Endothelial cell of umbilical vein (primary cell): ENCODE measurements at regions not wholly inside any gene's neighbourhood (a gene's known extent, or its start where the extent isn't known, plus 50 kb on each side); places are given as distances from the start of the nearest gene placed in this dataset.

Experiments
- EZH2 ChIP-seq: IDR thresholded peaks from 2 replicates; pipeline ENCODE4 v1.6.1; 2012; ENCODE audit warnings: borderline replicate concordance, low read depth, mild to moderate bottlenecking, moderate library complexity, low read length, inconsistent platforms; ENCODE audit not compliant: severe bottlenecking
- POLR2A ChIP-seq: IDR thresholded peaks from 2 replicates; pipeline ENCODE4 v1.6.1; 2012; ENCODE audit warnings: low read depth, mild to moderate bottlenecking, control low read depth, low read length
- POLR2AphosphoS5 ChIP-seq: IDR thresholded peaks from 2 replicates; pipeline ENCODE4 v1.6.1; 2012; ENCODE audit warnings: low read depth, mild to moderate bottlenecking, control low read depth, low read length, moderate library complexity; ENCODE audit not compliant: insufficient read depth
- TF ChIP-seq, protein P1 (sequence below), 2 donors: IDR thresholded peaks; 1 replicate in 1 of 2; 2 replicates in 1 of 2; pipeline ENCODE4 v1.5.1; 2011; ENCODE audit warnings: low read length in 2 of 2, mild to moderate bottlenecking in 2 of 2, moderate library complexity in 2 of 2, control low read depth in 1 of 2, inconsistent platforms in 1 of 2, low read depth in 1 of 2; ENCODE audit not compliant: insufficient read depth in 1 of 2; ENCODE audit errors: extremely low read depth in 1 of 2

DNA sequence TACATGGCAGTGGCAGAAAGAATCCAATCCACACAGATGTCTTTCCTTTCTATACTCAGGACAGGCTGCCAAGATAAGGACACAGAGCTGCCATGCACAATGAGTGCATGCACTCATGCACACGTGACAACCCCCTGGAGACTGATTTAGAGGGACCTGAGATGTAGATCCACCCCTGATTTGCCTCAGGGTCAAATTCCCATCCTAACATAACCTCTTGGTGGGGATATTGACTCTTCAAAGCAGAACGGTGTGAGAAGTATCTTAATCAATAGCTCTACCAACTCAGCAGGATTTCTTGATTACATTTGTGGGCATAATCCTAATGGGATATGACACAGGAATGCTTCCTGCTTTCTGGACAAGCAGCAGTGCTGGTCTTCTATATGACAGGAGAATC is 125.2 kb upstream of the DSCAM start:
- TF ChIP-seq, protein P1, sequence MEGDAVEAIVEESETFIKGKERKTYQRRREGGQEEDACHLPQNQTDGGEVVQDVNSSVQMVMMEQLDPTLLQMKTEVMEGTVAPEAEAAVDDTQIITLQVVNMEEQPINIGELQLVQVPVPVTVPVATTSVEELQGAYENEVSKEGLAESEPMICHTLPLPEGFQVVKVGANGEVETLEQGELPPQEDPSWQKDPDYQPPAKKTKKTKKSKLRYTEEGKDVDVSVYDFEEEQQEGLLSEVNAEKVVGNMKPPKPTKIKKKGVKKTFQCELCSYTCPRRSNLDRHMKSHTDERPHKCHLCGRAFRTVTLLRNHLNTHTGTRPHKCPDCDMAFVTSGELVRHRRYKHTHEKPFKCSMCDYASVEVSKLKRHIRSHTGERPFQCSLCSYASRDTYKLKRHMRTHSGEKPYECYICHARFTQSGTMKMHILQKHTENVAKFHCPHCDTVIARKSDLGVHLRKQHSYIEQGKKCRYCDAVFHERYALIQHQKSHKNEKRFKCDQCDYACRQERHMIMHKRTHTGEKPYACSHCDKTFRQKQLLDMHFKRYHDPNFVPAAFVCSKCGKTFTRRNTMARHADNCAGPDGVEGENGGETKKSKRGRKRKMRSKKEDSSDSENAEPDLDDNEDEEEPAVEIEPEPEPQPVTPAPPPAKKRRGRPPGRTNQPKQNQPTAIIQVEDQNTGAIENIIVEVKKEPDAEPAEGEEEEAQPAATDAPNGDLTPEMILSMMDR (IDR thresholded peaks at IDR 0.05; ENCODE audit: extremely low read depth in 1 of 2, insufficient read depth in 1 of 2, low read depth in 1 of 2, low read length in 2 of 2): no peak
- no peak for TF ChIP-seq EZH2
- no peak for TF ChIP-seq POLR2AphosphoS5
- no peak for TF ChIP-seq POLR2A
